ENCODE measurements at regions not wholly inside any gene's neighbourhood (a gene's known extent, or its start where the extent isn't known, plus 50 kb on each side); places are given as distances from the start of the nearest gene placed in this dataset.

DNA sequence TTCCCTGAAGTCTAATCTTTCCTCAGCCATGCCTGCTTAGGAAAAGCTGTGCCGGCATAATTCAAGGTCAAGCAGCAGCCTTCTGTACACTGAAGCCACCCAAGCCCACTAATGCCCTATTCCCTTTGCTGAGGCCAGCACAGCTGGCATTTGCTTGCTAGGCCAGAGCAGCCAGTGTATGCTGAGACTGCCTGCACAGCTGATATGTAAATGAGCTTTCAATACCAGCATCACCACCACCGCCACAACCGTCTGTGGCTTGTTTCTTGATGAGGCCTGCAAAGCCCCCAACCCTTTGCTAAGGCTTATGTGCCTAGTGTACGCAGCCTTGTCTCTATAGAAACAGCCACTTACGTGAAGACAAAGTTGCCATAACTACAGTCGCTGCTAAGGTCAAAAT lies 56.3 kb upstream of the TNRC6B start:
- no peaks in the 10 kb centered on the region for H3K9me3 ChIP-seq (ENCODE audit: control insufficient read depth in 2 of 3, insufficient read depth in 1 of 3, low read length in 3 of 3)
- FAIRE-seq (no peak), DNase-seq (no peak)
- no peak overlapping the region for H3K27ac ChIP-seq (ENCODE audit: low read depth in 2 of 2, low read length in 2 of 2)
- no peaks in the 10 kb centered on the region for H3K27me3 ChIP-seq (ENCODE audit: control insufficient read depth, insufficient read depth, low read length)
- no peak overlapping the region for H3K9ac ChIP-seq (ENCODE audit: low read length in 3 of 3)
- intact Hi-C loops (cut with DNase I) = no loop called here
- peaks cover 0 to 2% (median 0%) of the 10 kb centered on the region in 3 donors for H3K36me3 ChIP-seq (ENCODE audit: control insufficient read depth in 2 of 3, insufficient read depth in 3 of 3, low read length in 3 of 3)
- H3K4me1 ChIP-seq (ENCODE audit: control insufficient read depth in 2 of 3, insufficient read depth in 2 of 3, low read depth in 1 of 3, low read length in 3 of 3) = peaks cover 0 to 9% (median 5%) of the 10 kb centered on the region in 3 donors
- no peak overlapping the region for H3K4me3 ChIP-seq (ENCODE audit: low read length in 3 of 3)
- no peak for TF ChIP-seq CTCF (IDR thresholded peaks at IDR 0.05; ENCODE audit: borderline replicate concordance, extremely low read depth, insufficient read depth)

DNA sequence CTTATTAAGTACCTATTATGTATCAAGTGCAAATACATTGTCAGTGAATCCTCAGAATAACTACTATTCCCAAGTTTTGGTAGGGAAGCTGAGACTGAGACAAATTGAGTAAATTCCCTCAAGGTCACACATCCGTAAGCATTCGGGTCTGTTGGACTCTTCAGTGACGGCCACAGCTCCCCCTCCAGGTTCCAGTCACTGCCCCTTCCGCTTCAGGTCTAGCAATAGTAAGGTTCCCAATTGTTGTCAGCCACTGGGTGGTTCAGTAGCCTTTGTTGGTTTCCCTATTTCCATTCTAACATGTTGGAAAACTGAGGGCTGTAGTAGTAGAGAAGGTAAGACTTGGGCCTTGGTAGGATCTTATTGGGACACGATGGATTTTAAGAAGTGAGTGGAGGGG lies 54.9 kb upstream of the TNRC6B start:
- Histone ChIP-seq H3K9ac (ENCODE audit: low read length in 3 of 3) (no peak overlapping the region), H3K4me1 (ENCODE audit: control insufficient read depth in 2 of 3, insufficient read depth in 2 of 3, low read depth in 1 of 3, low read length in 3 of 3) (peaks cover 0 to 9% (median 5%) of the 10 kb centered on the region in 3 donors), H3K36me3 (ENCODE audit: control insufficient read depth in 2 of 3, insufficient read depth in 3 of 3, low read length in 3 of 3) (peaks cover 0 to 5% (median 4%) of the 10 kb centered on the region in 3 donors), H3K4me3 (ENCODE audit: low read length in 3 of 3) (no peak overlapping the region), H3K27me3 (ENCODE audit: control insufficient read depth, insufficient read depth, low read length) (no peaks in the 10 kb centered on the region), H3K9me3 (ENCODE audit: control insufficient read depth in 2 of 3, insufficient read depth in 1 of 3, low read length in 3 of 3) (no peaks in the 10 kb centered on the region), H3K27ac (ENCODE audit: low read depth in 2 of 2, low read length in 2 of 2) (no peak overlapping the region)
- intact Hi-C loops (cut with DNase I) = no loop called here
- FAIRE-seq (no peak), DNase-seq (no peak)
- TF ChIP-seq CTCF (IDR thresholded peaks at IDR 0.05; ENCODE audit: borderline replicate concordance, extremely low read depth, insufficient read depth) = no peak

DNA sequence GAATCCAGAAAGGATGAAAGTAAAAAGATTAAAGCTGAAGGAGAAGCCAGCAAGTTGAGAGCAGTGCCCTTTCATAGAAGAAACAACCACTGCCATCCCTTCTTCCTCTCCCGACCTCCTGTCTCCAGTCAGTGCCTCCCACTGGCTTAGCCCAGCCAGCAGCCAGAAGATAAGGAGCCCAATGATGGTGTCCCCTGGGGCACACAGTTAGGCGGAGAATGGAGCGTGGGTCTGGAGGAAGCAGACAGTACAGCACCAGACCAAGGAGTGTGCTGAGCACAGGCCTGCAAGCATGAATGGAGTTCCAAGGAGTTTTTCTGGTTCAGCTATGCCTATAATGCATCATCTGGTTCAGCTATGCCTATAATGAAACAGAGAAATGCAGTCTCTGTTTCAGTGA lies 54.3 kb upstream of the TNRC6B start:
- Histone ChIP-seq H3K4me3 (ENCODE audit: low read length in 3 of 3) (no peak overlapping the region), H3K4me1 (ENCODE audit: control insufficient read depth in 2 of 3, insufficient read depth in 2 of 3, low read depth in 1 of 3, low read length in 3 of 3) (peaks cover 0 to 9% (median 5%) of the 10 kb centered on the region in 3 donors), H3K36me3 (ENCODE audit: control insufficient read depth in 2 of 3, insufficient read depth in 3 of 3, low read length in 3 of 3) (peaks cover 0 to 5% (median 4%) of the 10 kb centered on the region in 3 donors), H3K27ac (ENCODE audit: low read depth in 2 of 2, low read length in 2 of 2) (no peak overlapping the region), H3K27me3 (ENCODE audit: control insufficient read depth, insufficient read depth, low read length) (no peaks in the 10 kb centered on the region), H3K9ac (ENCODE audit: low read length in 3 of 3) (no peak overlapping the region), H3K9me3 (ENCODE audit: control insufficient read depth in 2 of 3, insufficient read depth in 1 of 3, low read length in 3 of 3) (no peaks in the 10 kb centered on the region)
- FAIRE-seq (no peak), DNase-seq (no peak)
- TF ChIP-seq CTCF (IDR thresholded peaks at IDR 0.05; ENCODE audit: borderline replicate concordance, extremely low read depth, insufficient read depth) = no peak
- intact Hi-C loops (cut with DNase I) = no loop called here
